Right hindlimb (tissue), 1 donor: ENCODE measurements at regions not wholly inside any gene's neighbourhood (a gene's known extent, or its start where the extent isn't known, plus 50 kb on each side); places are given as distances from the start of the nearest gene placed in this dataset.
A peak's percentile ranks its signal among the peaks of the same experiment; 100 is the strongest.

Experiments used
- DNase-seq: peaks from one replicate; pipeline ENCODE4 v3.0.0-alpha.2; 2018

DNA sequence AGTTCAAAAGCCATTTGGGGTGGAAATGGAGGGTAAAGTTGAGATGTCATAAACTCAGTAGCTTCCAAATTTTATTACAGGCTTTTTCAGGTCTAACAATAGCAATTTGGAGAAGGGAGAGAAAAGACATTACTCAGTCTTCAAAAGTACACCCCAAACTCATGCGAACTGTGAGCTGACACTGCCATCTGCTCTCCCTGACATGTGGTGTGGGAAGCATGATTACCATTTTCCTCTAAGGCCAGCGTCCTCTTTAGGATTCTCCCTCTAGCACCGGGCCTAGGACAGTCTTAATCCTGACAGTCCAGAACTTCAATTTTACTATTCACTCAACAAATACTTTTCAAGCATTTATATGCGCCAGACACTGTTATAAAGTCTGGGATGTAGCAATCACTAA, 536.0 kb upstream of the JARID2 start:
- DNase-seq: no peak

DNA sequence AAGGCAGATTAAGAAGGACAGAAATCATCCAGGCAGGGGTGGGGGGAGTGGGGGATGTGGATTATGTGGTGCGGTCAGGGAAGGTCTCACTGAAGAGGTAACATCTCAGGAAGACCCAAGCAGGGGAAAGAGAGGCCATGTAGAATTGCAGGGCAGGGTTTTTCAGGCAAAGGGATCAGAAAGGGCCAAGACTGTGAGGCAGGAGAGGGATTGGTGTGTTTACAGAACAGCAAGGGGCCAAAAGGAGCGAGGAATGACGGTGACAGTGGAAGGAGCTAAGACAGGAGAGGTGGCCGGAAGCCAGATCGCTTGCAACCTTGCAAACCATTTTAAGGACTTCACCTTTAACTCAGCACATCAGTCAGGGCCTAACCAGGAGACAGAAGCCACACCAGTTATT, 535.4 kb upstream of the JARID2 start:
- DNase-seq: no peak

DNA sequence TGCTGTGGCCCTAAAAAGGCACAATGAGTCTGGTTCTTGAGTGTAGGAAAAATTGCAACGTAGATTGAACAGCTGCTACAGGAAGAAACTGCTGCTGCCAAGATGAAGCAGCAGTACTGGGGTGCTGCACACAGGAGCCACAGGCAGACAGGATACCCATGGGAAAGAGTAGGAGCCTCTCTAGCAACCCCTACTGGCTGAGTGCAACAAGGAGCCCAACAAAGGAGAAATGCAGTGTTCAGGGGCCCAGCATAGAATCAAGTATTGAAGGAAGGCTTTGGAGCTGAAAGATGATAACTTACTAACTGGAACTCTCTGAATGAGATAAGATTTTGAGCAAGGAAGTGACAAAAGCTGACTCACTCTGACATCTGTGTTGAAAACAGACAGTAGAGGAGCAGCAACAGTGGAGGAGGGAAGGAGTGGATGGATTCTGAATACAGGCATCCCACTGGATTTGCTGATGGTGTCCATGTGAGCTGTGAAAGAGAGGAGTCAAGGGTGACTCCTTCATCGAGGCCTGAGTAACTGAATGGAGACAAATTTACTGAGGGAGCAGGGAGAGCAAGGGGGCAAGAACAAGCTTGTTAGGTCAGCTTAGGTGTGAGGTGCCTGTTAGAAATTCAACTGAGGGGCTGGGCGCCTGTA, 534.7 kb upstream of the JARID2 start:
- no peak for DNase-seq

DNA sequence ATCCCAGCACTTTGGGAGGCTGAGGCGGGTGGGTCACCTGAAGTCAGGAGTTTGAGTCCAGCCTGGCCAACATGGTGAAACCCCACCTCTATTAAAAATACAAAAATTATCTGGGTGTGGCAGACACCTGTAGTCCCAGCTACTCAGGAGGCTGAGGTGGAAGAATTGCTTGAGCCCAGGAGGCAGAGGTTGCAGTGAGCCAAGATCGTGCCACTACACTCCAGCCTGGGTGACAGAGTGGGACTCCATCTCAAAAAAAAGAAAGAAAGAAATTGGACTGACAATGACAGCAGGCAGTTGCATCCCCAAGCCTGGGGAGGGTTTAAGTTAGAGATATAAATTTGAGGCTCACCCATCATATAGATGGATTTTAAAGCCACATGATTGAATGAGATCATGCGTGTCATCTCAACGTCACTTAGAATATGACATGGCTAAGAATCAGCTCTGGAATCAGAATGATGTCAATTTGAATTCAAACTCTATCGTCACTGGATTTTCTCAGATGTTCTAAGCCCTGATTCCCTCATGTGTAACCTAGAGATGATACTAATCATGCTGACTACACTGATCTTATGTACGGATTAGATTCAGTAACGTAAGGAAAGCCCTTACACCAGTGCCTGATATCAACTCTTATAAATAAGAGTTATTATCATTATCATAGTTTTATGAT, 534.0 kb upstream of the JARID2 start:
- no peak for DNase-seq

DNA sequence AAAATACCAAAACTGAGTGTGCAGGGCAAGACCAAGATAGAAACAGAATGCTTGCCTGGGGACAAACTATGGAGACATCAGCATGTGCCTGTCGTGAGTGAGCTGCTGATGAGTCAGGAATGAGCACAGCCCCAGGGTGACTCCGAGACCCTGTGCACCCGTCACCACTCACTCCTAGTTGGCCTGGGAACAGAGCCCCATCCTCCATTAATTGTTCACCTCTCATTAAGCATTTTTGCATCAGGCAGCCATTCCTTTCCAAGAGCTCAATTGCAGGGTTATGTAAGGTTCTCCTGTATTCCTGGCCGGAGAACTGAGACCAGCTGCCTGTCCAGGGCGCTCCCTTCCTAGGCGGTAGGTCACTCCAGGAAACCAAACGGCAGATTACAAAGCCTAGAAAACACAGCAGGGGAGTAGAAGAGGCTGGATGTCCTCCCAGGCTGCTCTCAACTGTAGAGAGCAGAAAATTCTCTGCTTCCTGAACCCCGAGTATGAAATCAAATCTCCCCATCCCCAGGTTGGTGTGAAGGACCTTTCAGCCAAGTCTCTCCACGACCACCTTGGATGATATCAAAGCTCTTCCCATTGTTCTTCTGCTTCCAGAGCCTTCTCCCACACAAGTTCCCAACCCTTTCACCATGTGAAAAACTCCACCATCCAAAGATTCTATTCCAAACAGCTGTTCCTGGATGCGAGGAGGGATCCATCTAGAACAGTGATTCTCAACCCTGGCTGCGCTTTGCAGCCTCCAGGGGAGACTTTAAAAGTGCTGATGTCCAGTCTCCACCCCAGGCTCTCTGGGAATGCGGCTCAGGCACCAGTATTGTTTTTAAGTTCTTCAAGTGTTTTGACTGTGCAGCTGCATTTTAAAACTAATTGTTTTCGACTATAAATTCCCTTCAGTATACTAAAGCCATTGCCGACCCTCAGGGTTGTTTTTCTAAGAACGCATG, 532.6 kb upstream of the JARID2 start:
- peak; percentile 46 for DNase-seq

DNA sequence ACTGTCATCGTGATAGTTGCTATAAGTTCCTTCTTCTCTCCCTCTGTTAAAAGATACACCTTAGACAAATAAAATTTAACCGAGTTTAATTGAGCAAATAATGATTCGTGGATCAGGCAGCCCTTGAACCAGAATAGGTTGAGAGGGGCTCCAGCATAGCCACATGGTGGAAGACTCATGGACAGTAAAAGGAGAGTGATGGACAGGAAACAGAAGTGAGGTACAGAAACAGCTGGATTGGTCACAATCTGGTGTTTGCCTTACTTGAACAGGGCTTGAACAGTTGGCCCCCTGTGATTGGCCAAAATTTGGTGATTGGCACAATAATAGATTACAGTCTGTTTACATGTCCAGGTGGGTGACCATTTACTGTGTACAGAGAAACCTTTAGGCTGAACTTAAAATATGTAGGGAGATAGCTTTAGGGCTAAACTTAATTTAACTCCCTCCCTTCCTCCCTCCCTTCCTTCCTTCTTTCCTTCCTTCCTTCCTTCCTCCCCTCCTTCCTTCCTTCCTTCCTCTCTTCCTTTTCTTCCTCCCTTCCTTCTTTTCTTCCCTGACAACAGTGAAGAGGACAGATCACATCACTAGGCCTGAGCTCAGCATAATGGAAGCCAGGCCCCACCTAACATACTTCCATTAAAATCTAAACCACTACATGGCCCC, 531.8 kb upstream of the JARID2 start:
- DNase-seq: no peak

DNA sequence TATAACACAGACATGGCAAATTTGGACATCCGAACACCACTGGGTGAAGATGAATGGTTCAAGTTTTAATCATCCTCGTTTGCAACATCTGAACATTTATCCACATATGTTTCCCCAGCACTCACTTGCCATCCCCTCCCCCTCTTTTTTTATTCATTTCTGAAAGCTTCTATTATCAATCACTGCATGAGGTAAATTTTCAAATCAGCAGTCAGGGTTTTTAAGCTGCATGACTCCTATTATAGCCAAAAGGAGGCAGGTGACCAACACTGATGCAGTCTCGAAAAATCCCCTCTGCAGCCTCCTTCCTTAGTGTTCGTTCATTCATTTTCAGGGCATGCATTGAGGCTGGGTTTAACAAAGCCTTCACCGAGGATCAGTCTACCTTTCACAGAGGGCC, 530.8 kb upstream of the JARID2 start:
- no peak for DNase-seq

DNA sequence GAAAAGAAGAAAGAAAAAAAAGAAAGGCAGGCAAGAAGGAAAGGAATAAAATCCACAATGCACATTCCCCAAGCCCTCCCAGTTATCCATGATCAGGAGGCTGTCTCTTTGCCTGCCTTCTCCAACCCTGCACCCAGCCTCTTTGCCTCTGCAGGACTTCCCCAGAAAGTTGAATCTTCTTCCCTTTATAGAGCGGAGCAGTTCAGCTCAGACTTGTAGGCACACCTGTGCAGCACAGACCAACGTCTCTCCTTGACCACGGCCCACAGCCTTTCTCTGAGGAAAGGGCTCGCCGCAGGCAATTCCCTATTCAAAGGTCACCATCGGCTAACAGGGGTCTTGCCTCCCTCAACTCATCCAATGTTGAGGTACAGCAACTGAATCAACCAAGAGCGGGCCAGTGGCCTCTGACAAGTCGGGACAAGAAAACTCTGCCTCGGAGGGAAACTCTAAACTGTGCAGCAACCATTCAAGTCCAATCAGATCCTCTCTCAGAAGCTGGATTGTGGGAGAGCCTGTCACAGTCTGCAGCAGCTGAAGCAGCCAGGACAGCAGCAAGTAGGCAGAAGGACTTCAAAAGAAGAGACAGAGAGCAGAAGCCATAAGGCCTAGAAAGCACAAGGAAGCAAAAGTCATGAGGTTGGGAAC, 529.2 kb upstream of the JARID2 start:
- DNase-seq: no peak

DNA sequence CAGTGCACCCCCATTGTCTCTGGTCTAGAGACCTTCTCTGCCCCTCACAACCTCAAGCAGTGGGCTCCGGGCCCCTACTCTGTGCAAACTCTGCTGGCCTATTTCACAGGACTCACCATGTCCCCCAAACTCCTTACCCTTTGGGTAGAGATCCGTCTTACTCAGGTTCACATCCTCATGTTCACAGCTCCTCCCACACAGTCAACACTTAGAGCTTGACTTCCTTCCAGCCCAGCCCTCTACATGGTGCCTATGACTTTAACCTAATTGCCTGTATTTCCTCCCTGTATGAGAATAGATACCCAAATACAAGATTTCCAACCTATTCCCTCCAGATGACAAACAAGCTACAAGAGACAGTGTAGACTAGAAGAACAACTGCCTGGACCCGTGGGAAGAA, 528.6 kb upstream of the JARID2 start:
- no peak for DNase-seq

DNA sequence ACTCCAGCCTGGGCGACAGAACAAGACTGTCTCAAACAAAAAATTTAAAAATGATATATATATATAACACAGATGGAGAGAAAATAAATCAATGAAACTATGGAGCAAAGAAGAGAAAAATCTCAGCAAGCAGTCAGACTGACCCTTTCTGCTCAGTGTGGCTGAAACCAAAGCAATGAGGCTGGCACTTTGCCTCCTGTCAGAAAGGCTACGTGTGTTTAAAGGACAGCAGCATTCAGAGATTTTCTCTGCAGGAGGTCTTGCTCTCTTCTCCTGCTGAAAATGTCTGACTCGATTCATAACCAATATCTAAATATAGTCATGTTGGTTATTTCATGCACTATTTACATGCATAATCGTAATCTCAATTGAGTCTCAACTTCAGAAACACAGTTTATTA, 527.0 kb upstream of the JARID2 start:
- no peak for DNase-seq

DNA sequence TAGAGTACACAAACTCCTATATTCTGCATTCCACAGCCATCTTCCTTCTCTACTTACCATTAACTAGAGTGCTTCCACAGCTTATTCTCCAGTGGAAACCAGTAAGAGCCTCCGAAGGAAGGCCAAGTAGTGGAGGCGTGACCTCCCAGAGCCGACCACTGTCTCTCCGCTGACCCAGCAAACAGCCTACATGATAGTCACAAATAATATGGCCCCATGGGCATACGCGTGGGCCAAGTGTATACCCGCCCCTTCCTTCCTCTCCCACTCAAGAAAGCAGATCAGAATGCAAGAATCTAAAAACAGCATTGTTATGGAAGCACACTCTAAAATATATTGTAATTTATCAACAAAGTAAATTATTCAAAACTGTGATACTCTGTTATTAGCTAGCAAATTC, 526.6 kb upstream of the JARID2 start:
- DNase-seq: no peak

DNA sequence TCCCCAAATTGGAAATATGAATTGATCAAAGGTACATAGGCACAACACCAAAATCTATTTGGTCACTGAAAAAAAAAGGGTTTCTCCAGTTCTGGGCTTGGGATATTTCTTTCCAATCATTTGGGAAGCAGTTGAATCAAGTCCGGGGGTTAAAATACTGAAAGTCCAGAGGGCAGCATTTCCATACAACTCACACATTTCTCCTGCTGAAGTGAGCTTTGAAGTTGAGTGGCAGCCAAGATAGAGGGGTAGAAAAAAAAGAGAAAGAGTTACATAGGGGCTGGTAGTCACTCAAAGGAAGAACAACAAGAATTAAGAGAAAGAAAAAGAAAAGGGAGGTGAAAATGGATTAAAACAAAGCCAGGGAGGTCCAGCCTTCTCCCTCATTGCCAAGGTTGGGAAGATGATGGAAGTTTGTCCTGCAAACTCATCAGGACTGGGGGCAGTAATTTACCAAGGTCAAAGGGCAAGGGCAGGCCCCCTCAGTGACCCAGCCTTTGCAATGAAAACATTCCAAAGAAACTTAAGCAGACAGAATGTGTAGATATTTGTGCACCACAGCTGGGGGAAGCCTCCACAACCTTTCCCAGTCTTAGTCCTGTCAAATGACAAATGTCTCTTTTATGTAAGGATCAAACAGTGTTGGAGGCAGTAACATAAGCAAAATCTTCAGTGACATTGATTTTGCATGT, 525.3 kb upstream of the JARID2 start:
- no peak for DNase-seq

DNA sequence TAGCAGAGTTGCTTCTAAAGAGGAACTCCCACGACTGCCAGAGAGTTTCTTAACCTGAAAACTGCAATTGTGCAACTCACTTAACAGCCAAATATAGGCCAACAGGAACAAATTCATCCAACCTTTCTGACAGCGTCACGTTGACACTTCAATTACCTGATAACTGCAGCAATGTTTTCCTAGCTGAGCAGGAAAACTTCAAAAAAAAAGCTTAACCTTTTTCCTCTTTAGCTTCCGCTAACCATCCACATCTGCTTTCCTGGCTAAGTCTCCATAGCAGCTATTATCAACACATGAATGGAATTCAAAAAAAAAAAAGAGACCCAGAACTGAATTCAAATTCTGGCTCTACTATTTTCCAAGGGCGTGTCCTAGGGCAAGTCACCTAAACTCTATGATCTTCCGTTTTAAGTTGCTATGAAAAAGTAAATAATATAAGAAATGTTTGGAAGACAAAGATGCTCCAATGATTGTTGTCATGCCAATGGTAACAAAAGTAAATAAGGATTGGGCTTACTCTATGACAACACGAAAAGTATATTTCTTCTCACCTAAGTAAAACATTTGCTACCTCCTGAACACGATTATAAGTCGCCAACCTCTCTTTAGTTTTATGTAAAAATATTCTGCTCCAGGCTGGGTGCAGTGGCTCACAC, 524.6 kb upstream of the JARID2 start:
- DNase-seq: no peak

DNA sequence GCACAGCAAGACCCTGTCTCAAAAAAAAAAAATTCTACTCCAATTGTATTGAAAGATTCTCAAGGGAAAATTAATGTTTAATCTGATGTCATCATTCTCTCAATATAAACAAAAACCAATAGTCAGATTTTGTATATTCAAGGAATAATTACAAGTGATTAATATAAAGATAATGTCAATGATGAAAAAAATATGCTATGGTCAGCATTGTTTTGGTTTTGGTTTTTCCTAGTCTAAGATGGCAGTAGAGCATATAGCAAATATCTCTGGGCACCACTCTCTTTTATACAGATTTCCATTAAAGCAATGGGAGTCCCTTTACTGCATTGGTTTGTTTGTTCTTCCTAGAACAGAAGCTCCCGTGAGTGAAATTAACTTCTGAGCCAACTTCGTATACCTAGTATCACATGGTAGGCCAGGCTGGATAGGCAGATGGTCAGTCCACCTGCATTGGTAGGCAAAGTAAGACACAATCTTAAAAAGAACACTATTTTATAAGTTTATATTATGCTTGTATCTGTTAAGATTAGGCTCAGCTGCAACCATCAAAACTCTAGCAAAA, 523.8 kb upstream of the JARID2 start:
- no peak for DNase-seq

DNA sequence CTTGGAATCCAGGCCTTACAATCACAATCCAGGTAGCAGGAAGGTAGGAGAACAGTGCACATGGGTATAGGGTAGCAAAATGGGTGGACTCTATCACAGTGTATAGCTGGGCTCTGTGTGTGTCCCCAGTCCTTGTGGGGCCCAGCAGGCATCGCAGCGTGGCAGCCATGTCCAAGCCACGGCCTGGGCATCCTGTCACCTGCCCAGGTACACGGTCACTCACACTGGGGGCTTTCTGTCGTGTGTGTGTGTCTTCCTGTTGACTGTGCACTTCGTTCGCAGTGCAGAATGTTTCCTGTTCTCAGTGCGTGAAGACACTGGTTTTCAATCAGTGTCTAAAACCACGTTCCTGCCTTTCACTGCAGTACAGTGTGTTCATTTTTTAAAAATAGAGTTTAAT, 523.2 kb upstream of the JARID2 start:
- no peak for DNase-seq

DNA sequence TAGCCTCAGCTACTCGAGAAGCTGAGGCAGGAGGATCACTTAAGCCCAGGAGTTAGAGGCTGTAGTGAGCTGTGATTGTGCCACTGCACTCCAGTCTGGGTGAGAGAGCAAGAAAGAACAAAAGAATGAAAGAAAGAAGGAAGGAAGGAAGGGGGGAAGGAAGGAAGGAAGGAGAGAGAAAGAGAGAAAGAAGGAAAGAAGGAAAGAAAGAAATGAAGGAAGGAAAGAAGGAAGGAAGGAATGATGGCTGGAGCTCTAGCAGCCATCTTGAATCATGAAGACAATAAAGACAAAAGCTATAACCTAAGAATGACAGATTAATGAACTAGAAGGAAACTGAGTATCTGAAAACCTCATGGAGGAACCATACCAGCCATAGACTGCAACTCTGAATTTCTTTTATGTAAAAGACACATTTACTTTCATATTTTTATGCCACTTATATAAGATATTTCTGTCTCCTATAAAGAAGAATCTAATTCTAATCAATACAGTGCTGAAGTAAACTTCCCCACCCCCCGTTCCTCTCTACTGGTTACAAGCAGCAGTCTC, 522.3 kb upstream of the JARID2 start:
- no peak for DNase-seq

DNA sequence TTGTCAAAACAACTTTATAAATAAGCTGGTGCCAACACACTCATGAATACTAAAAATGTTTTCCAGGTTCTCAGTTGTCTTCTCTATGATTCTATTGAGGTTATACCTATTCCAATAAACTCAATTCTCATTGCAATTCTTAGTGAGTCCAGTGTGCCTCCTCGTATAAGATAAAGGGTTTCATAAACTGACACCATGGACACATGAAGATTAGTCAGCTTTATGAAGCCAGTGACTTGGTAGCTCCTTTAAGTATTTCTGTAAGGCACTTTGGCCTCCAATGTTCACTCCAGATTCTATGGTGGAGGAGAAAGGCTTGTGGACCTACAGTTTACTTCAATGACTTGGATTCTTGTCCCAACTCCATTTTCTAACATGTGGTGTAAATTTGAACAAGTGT, 521.3 kb upstream of the JARID2 start:
- DNase-seq: no peak

DNA sequence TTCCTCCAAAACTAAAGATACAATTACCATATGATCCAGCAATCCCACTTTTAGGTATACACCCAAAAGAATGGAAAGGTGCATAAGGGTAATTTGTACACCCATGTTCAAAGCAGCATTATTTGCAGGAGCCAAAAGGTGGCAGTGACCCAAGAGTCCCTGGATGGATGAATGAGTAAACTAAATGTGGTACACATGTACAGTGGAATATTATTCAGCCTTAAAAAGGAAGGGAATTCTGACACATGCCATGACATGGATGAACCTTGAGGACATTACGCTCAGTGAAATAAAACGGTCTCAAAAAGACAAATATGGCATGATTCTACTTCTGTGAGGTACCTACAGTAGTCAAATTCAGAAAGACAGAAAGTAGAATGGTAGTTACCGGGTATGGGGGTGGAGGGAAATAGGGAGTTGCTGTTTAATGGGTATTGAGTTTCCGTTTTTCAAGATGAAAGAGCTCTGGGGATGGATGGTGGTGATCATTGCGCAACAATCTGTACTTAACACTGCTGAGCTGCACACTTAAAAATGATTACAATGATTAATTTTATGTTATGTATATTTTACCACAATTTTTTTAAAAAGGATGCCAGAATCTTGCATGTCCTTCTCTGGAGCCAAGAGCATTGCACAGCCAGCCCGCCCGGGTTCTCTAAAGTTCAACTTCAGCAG, 518.9 kb upstream of the JARID2 start:
- DNase-seq: no peak

DNA sequence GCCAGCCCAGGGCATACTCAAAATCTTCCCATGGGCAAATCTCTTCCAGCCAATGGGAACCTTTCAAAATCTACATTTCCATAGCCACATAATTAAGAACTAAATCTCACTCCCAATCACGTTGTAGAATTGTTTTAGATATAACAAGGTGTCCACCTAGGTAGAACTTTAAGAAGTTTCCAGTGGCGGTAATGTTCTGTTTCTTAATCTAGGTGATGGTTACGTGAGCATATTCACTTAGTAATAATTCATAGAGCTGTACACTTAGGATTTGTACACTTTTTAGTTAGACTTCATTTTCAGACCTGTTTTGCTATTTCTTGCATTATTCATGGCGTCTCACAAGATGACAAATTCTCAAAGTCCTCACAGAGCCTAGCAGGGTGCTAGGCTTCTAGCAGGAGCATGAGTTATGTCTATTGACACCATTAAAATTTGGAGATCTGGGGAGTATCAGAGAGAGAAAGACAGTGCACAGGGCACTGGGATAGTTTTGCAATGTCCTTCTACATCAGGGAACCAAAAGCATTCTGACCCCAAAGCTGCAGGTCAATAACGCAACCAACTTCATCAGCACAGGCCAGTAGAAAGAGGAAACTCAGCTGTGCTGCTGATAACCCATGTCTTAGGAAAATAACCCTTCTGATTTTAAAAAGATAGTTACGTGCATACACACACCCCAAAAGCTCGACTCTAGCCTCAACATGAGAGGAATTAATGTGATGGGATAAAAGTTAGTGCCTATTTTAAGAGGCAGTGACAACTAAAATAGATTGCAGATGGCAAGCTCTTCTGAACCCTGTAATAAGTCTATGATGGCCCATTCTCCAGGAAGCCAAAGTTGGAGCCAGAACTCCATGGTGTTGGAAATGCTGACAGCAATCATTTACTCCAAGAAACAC, 518.1 kb upstream of the JARID2 start:
- no peak for DNase-seq
